HCT116 (cell line): ENCODE measurements at regions not wholly inside any gene's neighbourhood (a gene's known extent, or its start where the extent isn't known, plus 50 kb on each side); places are given as distances from the start of the nearest gene placed in this dataset.

Source experiments
- ATAC-seq: fragments of 200-7000 bp; cut with Tn5 transposase; 2 replicates; pipeline ENCODE4 v1.9.1; 2020; ENCODE audit warnings: mild to moderate bottlenecking, moderate library complexity
- BruUV-seq: library from RNA; stranded (reverse); fragments of 400-500 nt; replicated peaks from 2 replicates; lab custom pipeline; 2021; lab: Mats Ljungman, UMichigan
- CTCF ChIA-PET: fragments of 300-600 bp; sonication (Branson Sonifier 250); formaldehyde crosslinking; loops from one replicate; lab custom pipeline; 2021; ENCODE audit warnings: antibody characterized with exemption; lab: Charles Lee
- POLR2A ChIA-PET: fragments of 300-600, 350-600 bp; sonication (Branson Sonifier 250); formaldehyde crosslinking; loops from one replicate; lab custom pipeline; 2021; ENCODE audit warnings: antibody characterized with exemption; lab: Charles Lee
- RAD21 ChIA-PET, 2 experiments: fragments of 300-600 bp; sonication (Branson Sonifier 250); formaldehyde crosslinking; loops; one replicate each; lab custom pipeline; 2023; ENCODE audit warnings: low total read pairs in 2 of 2; ENCODE audit not compliant: uncharacterized antibody in 2 of 2, unreplicated experiment in 2 of 2, low non-redundant PET in 1 of 2; lab: Charles Lee
- DNase-seq: peaks from one replicate; pipeline ENCODE4 v3.0.0-alpha.2; 2010; ENCODE audit warnings: low read depth, low spot score
- H2AFZ ChIP-seq: fragments of 200-600 bp; shearing (Covaris generic), sonication (generic); 2 replicates; pipeline ENCODE4 v1.6.1; 2017; ENCODE audit warnings: low read depth, mixed run types, mixed read lengths, antibody characterized with exemption, low read length; ENCODE audit not compliant: poor library complexity, severe bottlenecking
- H3K27ac ChIP-seq: 2 replicates; pipeline ENCODE4 v1.5.1; 2012; ENCODE audit warnings: low read depth, low read length
- H3K27me3 ChIP-seq: fragments of 200-600 bp; sonication (generic); 2 replicates; pipeline ENCODE4 v1.6.1; 2016; ENCODE audit warnings: mixed run types, low read length, mixed read lengths; ENCODE audit not compliant: insufficient read depth
- H3K36me3 ChIP-seq, 2 experiments: fragments of 200-500 bp in 1 of 2; fragments of 200-600 bp in 1 of 2; sonication (Bioruptor generic) in 1 of 2; sonication (generic) in 1 of 2; 2 replicates each; pipeline versions ENCODE4 v1.5.1 to v1.6.1; 2014 to 2016; ENCODE audit warnings: low read length in 2 of 2, inconsistent platforms in 1 of 2, mixed read lengths in 1 of 2, mixed run types in 1 of 2; ENCODE audit not compliant: insufficient read depth in 2 of 2, control insufficient read depth in 1 of 2
- H3K4me1 ChIP-seq, 2 experiments: fragments of 200-600 bp in 1 of 2; sonication (generic) in 1 of 2; 2 replicates each; pipeline versions ENCODE4 v1.5.1 to v1.6.1; 2012 to 2017; ENCODE audit warnings: low read length in 2 of 2, inconsistent platforms in 1 of 2, mild to moderate bottlenecking in 1 of 2, mixed read lengths in 1 of 2, mixed run types in 1 of 2, moderate library complexity in 1 of 2; ENCODE audit not compliant: insufficient read depth in 2 of 2, control insufficient read depth in 1 of 2
- H3K4me2 ChIP-seq: fragments of 200-600 bp; sonication (generic); 2 replicates; pipeline ENCODE4 v1.6.1; 2017; ENCODE audit warnings: mixed run types, low read length, mixed read lengths
- H3K4me3 ChIP-seq, 2 experiments: fragments of 200-600 bp in 1 of 2; sonication (generic) in 1 of 2; replicated peaks in 1 of 2; 2 replicates each; pipeline ENCODE4 v1.5.1; 2011 to 2016; ENCODE audit warnings: low read length in 2 of 2, control low read depth in 1 of 2, low read depth in 1 of 2, mild to moderate bottlenecking in 1 of 2, mixed read lengths in 1 of 2, mixed run types in 1 of 2
- H3K79me2 ChIP-seq: fragments of 200-600 bp; sonication (generic); 2 replicates; pipeline ENCODE4 v1.6.1; 2017; ENCODE audit warnings: mild to moderate bottlenecking, mixed run types, low read length, moderate library complexity, mixed read lengths; ENCODE audit not compliant: insufficient read depth
- H3K9ac ChIP-seq: fragments of 200-600 bp; sonication (generic); 2 replicates; pipeline ENCODE4 v1.6.1; 2016; ENCODE audit warnings: low read length, mixed read lengths
- H3K9me2 ChIP-seq: fragments of 200-600 bp; sonication (generic), shearing (Covaris generic); 2 replicates; pipeline ENCODE4 v1.6.1; 2017; ENCODE audit warnings: mixed run types, mild to moderate bottlenecking, moderate library complexity; ENCODE audit not compliant: insufficient read depth
- H3K9me3 ChIP-seq, 2 experiments: fragments of 200-500 bp in 1 of 2; fragments of 200-600 bp in 1 of 2; sonication (Bioruptor generic) in 1 of 2; sonication (generic) in 1 of 2; 2 replicates each; pipeline ENCODE4 v1.6.1; 2014 to 2017; ENCODE audit warnings: low read length in 2 of 2, mixed read lengths in 2 of 2, inconsistent platforms in 1 of 2, low read depth in 1 of 2, mild to moderate bottlenecking in 1 of 2, mixed run types in 1 of 2, moderate library complexity in 1 of 2; ENCODE audit not compliant: control insufficient read depth in 1 of 2, insufficient read depth in 1 of 2
- H4K20me1 ChIP-seq: fragments of 200-600 bp; sonication (generic), shearing (Covaris generic); 2 replicates; pipeline ENCODE4 v1.6.1; 2017; ENCODE audit warnings: mixed run types, mild to moderate bottlenecking, moderate library complexity; ENCODE audit not compliant: insufficient read depth
- CBX3 ChIP-seq: IDR thresholded peaks from 2 replicates; pipeline ENCODE4 v1.6.1; 2012; ENCODE audit warnings: low read depth
- CEBPB ChIP-seq: IDR thresholded peaks from 2 replicates; pipeline ENCODE4 v1.6.1; 2012; ENCODE audit warnings: low read depth
- ELF1 ChIP-seq: IDR thresholded peaks from 2 replicates; pipeline ENCODE4 v1.6.1; 2012; ENCODE audit warnings: low read depth, borderline replicate concordance
- EZH2 ChIP-seq: fragments of 200-600 bp; sonication (generic); IDR thresholded peaks from 2 replicates; pipeline ENCODE4 v1.6.1; 2017; ENCODE audit warnings: antibody characterized with exemption, mixed run types
- POLR2A ChIP-seq: IDR thresholded peaks from 2 replicates; pipeline ENCODE4 v1.7.0; 2011; ENCODE audit warnings: borderline replicate concordance; ENCODE audit not compliant: insufficient read depth, insufficient read length; ENCODE audit errors: extremely low read depth
- POLR2AphosphoS5 ChIP-seq: IDR thresholded peaks from 2 replicates; pipeline ENCODE4 v1.6.1; 2011; ENCODE audit warnings: mild to moderate bottlenecking, low read depth, low read length, moderate library complexity
- REST ChIP-seq: IDR thresholded peaks from 2 replicates; pipeline ENCODE4 v1.6.1; 2012; ENCODE audit warnings: low read depth
- SIN3A ChIP-seq: IDR thresholded peaks from 2 replicates; pipeline ENCODE4 v1.6.1; 2012; ENCODE audit warnings: low read depth
- SP1 ChIP-seq: IDR thresholded peaks from 2 replicates; pipeline ENCODE4 v1.6.1; 2012; ENCODE audit warnings: low read depth
- YY1 ChIP-seq: IDR thresholded peaks from 2 replicates; pipeline ENCODE4 v1.6.1; 2011; ENCODE audit warnings: low read length, low read depth, moderate library complexity, mild to moderate bottlenecking; ENCODE audit not compliant: insufficient replicate concordance; ENCODE audit errors: extremely low read depth
- intact Hi-C: fragments of 100-400 bp; cut with micrococcal nuclease; formaldehyde crosslinking; loops from 2 replicates; pipeline ENCODE4 v1.10.0; 2022

GRCh38 chr10:45548068-45548467 lies 124.5 kb downstream of the ZFAND4 start:
- no TSS peak for BruUV-seq
- H3K79me2 ChIP-seq, result no peaks in the 10 kb centered on the region
- POLR2A ChIA-PET, result no interaction called here
- DNase-seq, result no peak
- intact Hi-C loops, result loop anchor here (2.0 kb wide), 1 partner anchor 19 kb away; no protein-coding TSS in a partner anchor
- no peak for ATAC-seq
- H3K36me3 ChIP-seq, result no peaks in the 10 kb centered on the region
- H3K27me3 ChIP-seq, result no peaks in the 10 kb centered on the region
- H3K9me2 ChIP-seq, result no peaks in the 10 kb centered on the region
- TF ChIP-seq EZH2, result no peak
- TF ChIP-seq, all 23 proteins: peak for 0
- Histone ChIP-seq H3K27ac (no peak overlapping the region), H4K20me1 (no peaks in the 10 kb centered on the region), H3K9ac (no peak overlapping the region), H3K4me1 (no peaks in the 10 kb centered on the region), H3K4me2 (no peak overlapping the region), H3K9me3 (no peaks in the 10 kb centered on the region), H2AFZ (no peak overlapping the region), H3K4me3 (no peak overlapping the region)
- CTCF ChIA-PET, result no interaction called here
- RAD21 ChIA-PET, result no interaction called here

GRCh38 chr10:45547207-45547606 lies 125.4 kb downstream of the ZFAND4 start:
- H2AFZ ChIP-seq, result no peak overlapping the region
- POLR2A ChIA-PET, result no interaction called here
- TF ChIP-seq YY1, result no peak
- TF ChIP-seq REST, result no peak
- no peak for TF ChIP-seq POLR2A
- TF ChIP-seq POLR2AphosphoS5, result no peak
- no peak for TF ChIP-seq SIN3A
- no peak for TF ChIP-seq ELF1
- TF ChIP-seq SP1, result no peak
- TF ChIP-seq CEBPB, result no peak
- no peak for TF ChIP-seq CBX3
- no peaks in the 10 kb centered on the region for H3K36me3 ChIP-seq
- H3K27me3 ChIP-seq, result no peaks in the 10 kb centered on the region
- no peaks in the 10 kb centered on the region for H3K9me2 ChIP-seq
- no peak for DNase-seq
- H3K27ac ChIP-seq, result no peak overlapping the region
- no peaks in the 10 kb centered on the region for H4K20me1 ChIP-seq
- no peak overlapping the region for H3K4me3 ChIP-seq
- intact Hi-C loops, result no loop called here
- no peaks in the 10 kb centered on the region for H3K79me2 ChIP-seq
- no peak for ATAC-seq
- H3K9ac ChIP-seq, result no peak overlapping the region
- H3K4me2 ChIP-seq, result no peak overlapping the region
- CTCF ChIA-PET, result no interaction called here
- RAD21 ChIA-PET, result no interaction called here
- no peaks in the 10 kb centered on the region for H3K4me1 ChIP-seq
- BruUV-seq, result no TSS peak
- no peaks in the 10 kb centered on the region for H3K9me3 ChIP-seq
